B cell (primary cell): ENCODE measurements at regions not wholly inside any gene's neighbourhood (a gene's known extent, or its start where the extent isn't known, plus 50 kb on each side); places are given as distances from the start of the nearest gene placed in this dataset.

Experiments used
- ATAC-seq: fragments of 200-7000 bp; cut with Tn5 transposase; one replicate; pipeline ENCODE4 v1.10.0; 2021; ENCODE audit warnings: low read depth, mild to moderate bottlenecking, moderate number of reproducible peaks, moderate library complexity
- CTCF ChIA-PET: fragments of 350-600 bp; sonication (Branson Sonifier 250); formaldehyde crosslinking; loops from one replicate; lab custom pipeline; 2021; ENCODE audit warnings: antibody characterized with exemption, inconsistent platforms; lab: Charles Lee
- POLR2A ChIA-PET: fragments of 350-600 bp; sonication (Branson Sonifier 250); formaldehyde crosslinking; loops from one replicate; lab custom pipeline; 2021; ENCODE audit warnings: antibody characterized with exemption; lab: Charles Lee
- DNase-seq: peaks from one replicate; pipeline ENCODE4 v3.0.0; 2013
- H2AFZ ChIP-seq: 2 replicates; pipeline ENCODE4 v1.6.1; 2012; ENCODE audit warnings: mild to moderate bottlenecking, low read depth, low read length; ENCODE audit not compliant: insufficient read depth, poor library complexity, severe bottlenecking
- H3K27ac ChIP-seq, 2 donors: 1 replicate in 1 of 2; 2 replicates in 1 of 2; pipeline ENCODE4 v1.5.1; 2012 to 2013; ENCODE audit warnings: low read length in 2 of 2, mild to moderate bottlenecking in 2 of 2, moderate library complexity in 1 of 2
- H3K27me3 ChIP-seq, 4 experiments: fragments of 200-600 bp in 1 of 4; sonication (generic) in 1 of 4; replicated peaks in 1 of 4; 1 replicate in 2 of 4; 2 replicates in 2 of 4; pipeline versions ENCODE4 v1.6.1 to v1.7.0; 2013 to 2016; ENCODE audit warnings: low read length in 3 of 4, mild to moderate bottlenecking in 2 of 4, mixed read lengths in 1 of 4, moderate library complexity in 1 of 4; ENCODE audit not compliant: insufficient read depth in 4 of 4, control insufficient read depth in 3 of 4; ENCODE audit errors: control extremely low read depth in 1 of 4
- H3K36me3 ChIP-seq, 2 experiments: replicated peaks in 1 of 2; 1 replicate in 1 of 2; 2 replicates in 1 of 2; pipeline versions ENCODE4 v1.6.1 to v1.7.1; 2013; ENCODE audit warnings: low read length in 1 of 2; ENCODE audit not compliant: insufficient read depth in 2 of 2, control insufficient read depth in 1 of 2; ENCODE audit errors: control extremely low read depth in 1 of 2, extremely low read depth in 1 of 2
- H3K4me1 ChIP-seq, 2 donors: fragments of 200-600 bp in 1 of 2; sonication (generic) in 1 of 2; 1 replicate in 1 of 2; 2 replicates in 1 of 2; pipeline versions ENCODE4 v1.5.1 to v1.6.1; 2013 to 2017; ENCODE audit warnings: low read length in 2 of 2; ENCODE audit not compliant: control insufficient read depth in 2 of 2, insufficient read depth in 2 of 2
- H3K4me2 ChIP-seq: replicated peaks from 2 replicates; pipeline ENCODE3; 2012; ENCODE audit warnings: mild to moderate bottlenecking, low read depth, low read length; ENCODE audit not compliant: poor library complexity, severe bottlenecking
- H3K4me3 ChIP-seq, 5 experiments: fragments of 200-600 bp in 1 of 5; sonication (generic) in 1 of 5; 1 replicate in 3 of 5; 2 replicates in 2 of 5; pipeline versions ENCODE4 v1.5.1 to v1.7.0; 2011 to 2016; ENCODE audit warnings: low read length in 4 of 5, mild to moderate bottlenecking in 4 of 5, low read depth in 2 of 5, control low read depth in 1 of 5, moderate library complexity in 1 of 5; ENCODE audit not compliant: insufficient read depth in 1 of 5; ENCODE audit errors: control extremely low read depth in 1 of 5, extremely low read depth in 1 of 5
- H3K79me2 ChIP-seq: fragments of 200-600 bp; sonication (generic); one replicate; pipeline ENCODE4 v1.6.0; 2016; ENCODE audit warnings: low read length; ENCODE audit not compliant: control insufficient read depth, insufficient read depth
- H3K9ac ChIP-seq: fragments of 200-600 bp; sonication (generic); 2 replicates; pipeline ENCODE4 v1.6.1; 2017; ENCODE audit warnings: mild to moderate bottlenecking, low read length, moderate library complexity
- H3K9me3 ChIP-seq, 3 donors: one replicate each; pipeline versions ENCODE4 v1.6.1 to v1.7.1; 2013; ENCODE audit warnings: low read length in 2 of 3; ENCODE audit not compliant: control insufficient read depth in 2 of 3, insufficient read depth in 1 of 3; ENCODE audit errors: control extremely low read depth in 1 of 3
- H4K20me1 ChIP-seq: 2 replicates; pipeline ENCODE4 v1.6.0; 2012; ENCODE audit warnings: mild to moderate bottlenecking, low read length; ENCODE audit not compliant: insufficient read depth, control insufficient read depth, poor library complexity, severe bottlenecking
- H3K27ac Mint-ChIP-seq: one replicate; pipeline ENCODE4 v1.8.0; 2021; ENCODE audit warnings: mixed read lengths
- H3K27me3 Mint-ChIP-seq: one replicate; pipeline ENCODE4 v1.8.0; 2021; ENCODE audit warnings: mixed read lengths
- H3K4me1 Mint-ChIP-seq: one replicate; pipeline ENCODE4 v1.8.0; 2021; ENCODE audit warnings: mixed read lengths
- H3K4me3 Mint-ChIP-seq: one replicate; pipeline ENCODE4 v1.8.0; 2021; ENCODE audit warnings: mixed read lengths
- H3K9me3 Mint-ChIP-seq: one replicate; pipeline ENCODE4 v1.8.0; 2022; ENCODE audit warnings: mixed read lengths; ENCODE audit not compliant: insufficient read depth
- CTCF ChIP-seq: fragments of 200-600 bp; IDR thresholded peaks from one replicate; pipeline ENCODE4 v1.8.0; 2022; ENCODE audit warnings: antibody characterized with exemption, mild to moderate bottlenecking
- EZH2 ChIP-seq: IDR thresholded peaks from 2 replicates; pipeline ENCODE4 v1.6.1; 2012; ENCODE audit warnings: borderline replicate concordance, low read depth, mild to moderate bottlenecking, moderate library complexity, low read length; ENCODE audit not compliant: insufficient read depth, poor library complexity, severe bottlenecking
- WGBS: methylation state at CpG from one replicate; pipeline ENCODE4 v1.1.5; 2013; ENCODE audit warnings: missing lambda C conversion rate; ENCODE audit not compliant: insufficient coverage; 5-methylcytosine and 5-hydroxymethylcytosine counted together
- intact Hi-C: fragments of 100-400 bp; cut with micrococcal nuclease; formaldehyde crosslinking; loops from one replicate; pipeline ENCODE4 v1.10.0; 2022

- Histone ChIP-seq H3K9ac (no peak overlapping the region), H3K4me2 (no peak overlapping the region), H2AFZ (no peak overlapping the region), H3K27ac (no peak overlapping the region), H3K4me3 (no peak overlapping the region), H3K79me2 (no peaks in the 10 kb centered on the region), H3K9me3 (peaks cover 0 to 1% (median 0%) of the 10 kb centered on the region in 3 donors), H3K4me1 (no peaks in the 10 kb centered on the region), H3K27me3 (no peaks in the 10 kb centered on the region), H4K20me1 (no peaks in the 10 kb centered on the region), H3K36me3 (no peaks in the 10 kb centered on the region)
- H3K27ac Mint-ChIP-seq = no peak overlapping the region
- H3K9me3 Mint-ChIP-seq = peaks cover 2% of the 10 kb centered on the region
- TF ChIP-seq EZH2 = no peak
- TF ChIP-seq CTCF = no peak
- WGBS = no CpG with 5 or more reads among the region's 1 CpG
- no peak for DNase-seq
- no peaks in the 10 kb centered on the region for H3K4me1 Mint-ChIP-seq
- ChIA-PET CTCF (no interaction called here), POLR2A (no interaction called here)
- H3K27me3 Mint-ChIP-seq = no peaks in the 10 kb centered on the region
- H3K4me3 Mint-ChIP-seq = no peak overlapping the region
- intact Hi-C loops = no loop called here
- no peak for ATAC-seq
These were observed 1422.3 kb downstream of the PLA2G4A start for GRCh38 chr1:188251036-188251435.

GRCh38 chr1:188261849-188262248 is 1433.1 kb downstream of the PLA2G4A start:
- Histone ChIP-seq H3K9me3 (peaks cover 0 to 8% (median 0%) of the 10 kb centered on the region in 3 donors), H4K20me1 (no peaks in the 10 kb centered on the region), H3K27me3 (no peaks in the 10 kb centered on the region), H2AFZ (no peak overlapping the region), H3K4me3 (no peak overlapping the region), H3K4me1 (no peaks in the 10 kb centered on the region), H3K36me3 (no peaks in the 10 kb centered on the region), H3K9ac (no peak overlapping the region), H3K27ac (no peak overlapping the region), H3K4me2 (no peak overlapping the region), H3K79me2 (no peaks in the 10 kb centered on the region)
- POLR2A ChIA-PET = no interaction called here
- Mint-ChIP-seq H3K4me1 (no peaks in the 10 kb centered on the region), H3K9me3 (peaks cover 6% of the 10 kb centered on the region), H3K27ac (no peak overlapping the region), H3K27me3 (no peaks in the 10 kb centered on the region), H3K4me3 (no peak overlapping the region)
- 40% methylated on average over 1 of the region's 4 CpGs for WGBS
- DNase-seq (no peak), ATAC-seq (no peak)
- CTCF ChIA-PET = no interaction called here
- intact Hi-C loops = no loop called here
- TF ChIP-seq CTCF (no peak), EZH2 (no peak)
